HL-60 (cell line): ENCODE measurements at regions not wholly inside any gene's neighbourhood (a gene's known extent, or its start where the extent isn't known, plus 50 kb on each side); places are given as distances from the start of the nearest gene placed in this dataset.

Experiments
- POLR2AphosphoS5 ChIP-seq: IDR thresholded peaks from 2 replicates; pipeline ENCODE4 v1.6.1; 2012; ENCODE audit warnings: low read depth
- TF ChIP-seq, protein P1 (sequence below): IDR thresholded peaks from one replicate; pipeline ENCODE4 v1.5.1; 2011; ENCODE audit warnings: low read length, control low read depth, inconsistent platforms; ENCODE audit not compliant: insufficient read depth

DNA sequence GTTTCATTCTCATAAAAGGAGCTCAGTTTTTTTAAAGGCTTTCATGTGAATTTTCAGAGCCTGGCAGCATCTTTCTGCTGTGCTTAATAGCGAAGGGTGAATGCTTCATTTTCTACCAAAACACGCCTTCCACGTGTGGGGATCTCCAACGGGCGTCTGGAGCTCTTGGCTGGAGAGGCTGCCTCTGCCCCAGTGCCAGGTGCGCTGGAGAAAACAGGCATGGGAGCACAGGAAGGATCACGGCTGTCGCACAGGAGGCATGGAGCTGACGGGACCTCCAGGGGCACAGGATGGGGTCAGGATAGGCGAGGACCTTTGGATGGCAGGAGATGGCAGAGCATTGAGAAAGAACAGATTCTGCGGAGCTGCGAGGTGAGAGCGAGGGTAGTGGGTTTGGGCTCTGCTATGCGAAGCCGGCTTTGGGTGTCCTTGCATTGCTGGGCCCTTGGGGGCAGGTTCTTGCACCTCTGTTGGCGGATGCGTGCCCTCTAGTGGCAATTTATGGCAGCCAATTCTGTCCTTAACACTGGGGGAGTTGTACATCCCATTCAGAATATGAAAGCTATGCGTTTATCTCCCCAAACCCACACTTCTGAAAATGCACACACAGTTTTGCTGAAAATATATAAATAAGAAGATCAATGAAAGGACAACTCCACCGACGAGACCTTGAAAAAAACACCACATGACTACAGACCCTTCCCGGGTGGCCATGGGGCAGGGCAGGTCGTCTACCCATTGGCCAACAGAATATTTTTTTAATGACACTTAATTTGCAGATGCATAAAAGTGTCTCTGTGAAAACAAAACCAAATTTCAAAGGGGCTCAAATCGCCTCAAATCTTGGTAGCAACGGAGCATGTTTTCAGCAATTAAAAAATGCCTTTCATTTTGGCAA is 90.4 kb upstream of the SLC35G4 start:
- TF ChIP-seq, protein P1, sequence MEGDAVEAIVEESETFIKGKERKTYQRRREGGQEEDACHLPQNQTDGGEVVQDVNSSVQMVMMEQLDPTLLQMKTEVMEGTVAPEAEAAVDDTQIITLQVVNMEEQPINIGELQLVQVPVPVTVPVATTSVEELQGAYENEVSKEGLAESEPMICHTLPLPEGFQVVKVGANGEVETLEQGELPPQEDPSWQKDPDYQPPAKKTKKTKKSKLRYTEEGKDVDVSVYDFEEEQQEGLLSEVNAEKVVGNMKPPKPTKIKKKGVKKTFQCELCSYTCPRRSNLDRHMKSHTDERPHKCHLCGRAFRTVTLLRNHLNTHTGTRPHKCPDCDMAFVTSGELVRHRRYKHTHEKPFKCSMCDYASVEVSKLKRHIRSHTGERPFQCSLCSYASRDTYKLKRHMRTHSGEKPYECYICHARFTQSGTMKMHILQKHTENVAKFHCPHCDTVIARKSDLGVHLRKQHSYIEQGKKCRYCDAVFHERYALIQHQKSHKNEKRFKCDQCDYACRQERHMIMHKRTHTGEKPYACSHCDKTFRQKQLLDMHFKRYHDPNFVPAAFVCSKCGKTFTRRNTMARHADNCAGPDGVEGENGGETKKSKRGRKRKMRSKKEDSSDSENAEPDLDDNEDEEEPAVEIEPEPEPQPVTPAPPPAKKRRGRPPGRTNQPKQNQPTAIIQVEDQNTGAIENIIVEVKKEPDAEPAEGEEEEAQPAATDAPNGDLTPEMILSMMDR = peak; percentile 99
- no peak for TF ChIP-seq POLR2AphosphoS5
